GM04503 (cell line): ENCODE measurements at regions not wholly inside any gene's neighbourhood (a gene's known extent, or its start where the extent isn't known, plus 50 kb on each side); places are given as distances from the start of the nearest gene placed in this dataset.
"Not testable (repeated sequence)": the region's sequence is repeated elsewhere in the genome, so short reads cannot be mapped to it uniquely, and the experiment has no call there.

ENCODE experiments used
- DNase-seq: peaks from one replicate; pipeline ENCODE4 v3.0.0-alpha.2; 2012; ENCODE audit warnings: low read depth

GRCh38 chr2:120498576-120499394 is 152.8 kb downstream of the INHBB start:
- no peak for DNase-seq

- no peak for DNase-seq
These were observed 154.0 kb downstream of the INHBB start for GRCh38 chr2:120499784-120500495.

GRCh38 chr2:120501591-120501990 is 155.7 kb downstream of the INHBB start:
- no peak for DNase-seq

- no peak for DNase-seq
These were observed 156.4 kb downstream of the INHBB start for GRCh38 chr2:120502357-120502756.

GRCh38 chr2:120502761-120503160 is 156.8 kb downstream of the INHBB start:
- DNase-seq, result no peak

- DNase-seq, result no peak
These were observed 157.4 kb downstream of the INHBB start for GRCh38 chr2:120503206-120503792.

DNA sequence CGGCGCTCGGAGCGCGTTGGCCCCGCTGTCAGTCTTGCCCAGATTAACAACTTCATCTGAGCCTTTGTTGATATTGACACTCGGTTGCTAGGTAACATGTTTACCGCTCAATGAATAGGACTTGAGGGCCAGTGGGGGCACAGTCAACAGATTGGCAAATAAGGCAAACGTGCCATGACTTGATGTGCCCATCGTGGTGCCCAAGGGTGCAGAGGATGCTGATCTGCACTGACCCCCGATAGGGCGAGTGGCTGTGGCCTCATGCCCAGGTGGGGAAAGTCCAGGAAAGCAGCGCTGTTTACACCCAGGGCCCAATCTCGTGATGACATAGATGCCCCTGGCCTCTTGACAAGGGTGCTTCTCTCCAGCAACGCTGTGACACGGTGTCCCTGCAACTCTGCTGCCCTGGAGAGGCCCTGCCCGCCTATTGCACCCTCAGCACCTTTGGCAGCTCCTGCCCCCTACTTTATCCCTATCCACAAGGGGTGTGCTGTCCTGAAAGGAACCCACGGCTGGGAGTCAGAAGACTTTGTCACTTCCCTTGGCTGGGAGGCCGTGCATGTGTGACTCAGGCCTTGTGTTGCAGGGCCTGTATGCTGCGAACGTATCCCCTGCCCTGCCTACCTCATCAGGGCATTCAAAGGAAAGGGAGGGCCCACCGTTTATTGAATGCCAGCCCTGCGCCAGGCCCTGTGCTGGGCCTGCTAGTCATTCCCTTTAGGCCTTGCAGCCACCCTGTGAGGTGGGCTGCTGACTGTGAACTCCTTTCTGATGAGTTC is 158.0 kb downstream of the INHBB start:
- no peak for DNase-seq

DNA sequence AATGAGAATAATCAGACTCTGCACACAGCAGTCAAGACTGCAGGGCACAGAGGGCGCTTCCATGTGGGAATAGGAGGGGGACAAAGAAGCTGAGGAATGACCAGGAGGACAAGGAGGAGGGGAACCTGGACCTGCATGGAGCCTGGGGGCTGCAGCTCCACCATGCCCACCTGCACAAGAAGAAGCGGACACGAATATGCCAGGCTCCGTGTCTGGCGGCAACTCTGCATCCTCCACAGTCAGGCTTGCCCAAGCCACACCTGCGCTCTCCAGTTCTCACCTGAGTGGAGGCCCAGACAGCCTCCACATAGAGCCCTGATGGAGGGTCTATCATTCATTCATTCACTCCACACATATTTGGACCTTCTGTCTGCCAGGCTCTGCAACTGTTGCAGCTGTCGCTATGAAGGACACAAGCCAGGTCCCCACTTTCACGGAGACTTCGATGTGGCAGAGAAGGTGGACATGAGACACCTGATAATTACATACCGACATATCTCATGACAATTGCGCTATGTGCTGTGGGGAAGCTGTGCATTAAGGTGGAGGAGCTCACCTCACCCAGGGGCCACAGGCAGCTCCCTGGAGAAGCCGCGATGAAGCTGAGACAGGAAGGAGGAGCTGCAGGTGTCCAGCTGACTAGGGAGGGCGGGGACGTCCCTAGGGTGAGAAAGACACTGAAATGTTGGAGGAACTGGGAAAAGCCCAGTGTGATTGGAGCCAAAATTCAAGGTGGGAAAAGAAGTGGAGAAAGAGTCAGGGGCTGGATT is 159.2 kb downstream of the INHBB start:
- no peak for DNase-seq

DNA sequence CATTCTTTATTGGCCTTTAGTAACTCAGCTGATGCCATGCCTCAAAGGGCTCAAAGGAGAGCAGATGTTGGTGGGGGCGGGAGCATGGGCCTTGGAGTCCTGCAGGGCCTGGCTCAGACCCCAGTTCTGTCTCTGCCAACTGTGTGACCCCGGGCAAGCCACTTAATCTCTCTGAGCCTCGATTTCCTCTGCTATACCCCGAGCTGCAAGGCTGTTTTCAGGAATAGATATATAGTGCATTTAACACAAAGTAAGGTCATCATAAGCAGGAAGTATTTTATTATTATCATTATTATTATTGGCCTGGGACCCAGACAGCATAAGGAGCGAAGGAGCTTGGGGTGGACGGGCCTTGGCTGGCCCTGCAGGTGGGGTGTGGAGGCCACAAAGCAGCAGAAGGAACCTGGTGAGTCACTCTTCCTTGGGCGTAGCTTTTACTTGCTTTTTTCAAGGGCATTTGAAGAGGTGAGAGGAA is 162.7 kb downstream of the INHBB start:
- DNase-seq, result no peak

GRCh38 chr2:120509213-120509815 is 163.4 kb downstream of the INHBB start:
- no peak for DNase-seq

- DNase-seq, result no peak
These were observed 164.2 kb downstream of the INHBB start for GRCh38 chr2:120509991-120510735.

DNA sequence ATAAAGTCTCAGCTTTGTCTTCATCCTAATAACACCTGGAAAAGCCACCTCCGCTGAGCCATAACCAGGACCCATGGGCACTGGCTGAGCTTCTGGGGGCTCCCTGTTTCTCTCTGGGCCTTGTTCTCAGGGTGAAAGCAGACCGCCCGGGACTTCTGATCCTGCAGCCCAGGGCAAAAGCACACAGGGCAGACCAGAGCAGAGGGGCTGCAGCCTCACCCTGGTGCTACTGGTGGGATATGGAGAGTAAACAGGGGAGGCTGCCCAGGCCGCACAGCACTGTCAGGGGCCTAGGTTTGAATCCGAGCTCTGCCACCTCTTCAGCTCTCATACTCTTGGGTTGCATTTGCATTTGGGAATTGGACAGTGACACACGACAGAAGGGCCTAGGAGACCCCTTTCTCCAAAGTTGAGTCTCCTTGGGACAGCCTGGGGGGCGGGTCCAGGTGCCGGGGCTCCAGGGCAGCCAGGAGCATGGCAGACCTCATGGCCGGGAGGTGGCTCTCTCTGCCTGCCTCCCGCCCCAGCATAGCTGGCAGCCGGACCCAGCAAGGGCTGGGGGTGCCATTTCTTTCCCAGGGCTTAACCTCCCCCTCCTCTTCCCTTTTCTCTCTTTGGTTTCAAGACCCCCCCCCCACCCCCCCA is 164.9 kb downstream of the INHBB start:
- no peak for DNase-seq

- DNase-seq, result no peak
These were observed 165.6 kb downstream of the INHBB start for GRCh38 chr2:120511536-120511935.

DNA sequence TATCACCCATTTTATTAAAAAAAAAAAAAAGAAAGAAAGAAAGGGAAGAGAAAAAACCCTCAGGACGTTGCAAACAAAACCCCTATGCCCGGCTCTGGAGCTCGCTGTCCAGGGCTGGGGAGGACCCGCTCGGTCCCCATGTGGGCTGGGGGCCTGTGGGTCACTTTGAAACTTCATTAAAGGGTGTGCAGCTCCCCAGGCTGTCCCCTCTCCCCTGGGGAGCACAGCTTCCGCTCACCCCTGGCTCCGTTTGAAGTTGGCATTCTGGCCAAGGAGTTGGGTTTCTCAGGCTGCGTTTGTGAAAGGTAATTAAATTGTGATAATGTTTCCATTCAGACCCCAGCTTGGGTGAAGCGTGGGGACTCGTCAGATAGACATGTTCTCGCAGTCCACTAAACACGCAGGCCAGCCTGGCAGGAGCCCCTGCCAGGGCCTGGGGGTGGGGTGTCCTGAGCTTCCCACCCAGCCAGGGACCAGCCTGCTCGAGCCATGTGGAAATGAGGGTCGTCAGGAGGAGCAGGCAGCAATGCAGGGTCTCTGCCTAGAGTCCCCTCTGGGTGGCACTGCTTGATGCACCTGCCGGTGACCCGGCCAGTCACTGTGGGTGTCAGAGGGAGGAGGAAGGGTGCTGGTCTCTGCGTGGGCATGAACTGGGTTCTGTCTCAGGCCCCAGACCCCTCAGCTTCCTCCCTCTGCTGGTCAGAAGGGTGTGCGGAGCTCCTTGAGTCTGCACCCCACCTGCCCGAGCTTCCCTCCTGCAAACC is 166.2 kb downstream of the INHBB start:
- no peak for DNase-seq

DNA sequence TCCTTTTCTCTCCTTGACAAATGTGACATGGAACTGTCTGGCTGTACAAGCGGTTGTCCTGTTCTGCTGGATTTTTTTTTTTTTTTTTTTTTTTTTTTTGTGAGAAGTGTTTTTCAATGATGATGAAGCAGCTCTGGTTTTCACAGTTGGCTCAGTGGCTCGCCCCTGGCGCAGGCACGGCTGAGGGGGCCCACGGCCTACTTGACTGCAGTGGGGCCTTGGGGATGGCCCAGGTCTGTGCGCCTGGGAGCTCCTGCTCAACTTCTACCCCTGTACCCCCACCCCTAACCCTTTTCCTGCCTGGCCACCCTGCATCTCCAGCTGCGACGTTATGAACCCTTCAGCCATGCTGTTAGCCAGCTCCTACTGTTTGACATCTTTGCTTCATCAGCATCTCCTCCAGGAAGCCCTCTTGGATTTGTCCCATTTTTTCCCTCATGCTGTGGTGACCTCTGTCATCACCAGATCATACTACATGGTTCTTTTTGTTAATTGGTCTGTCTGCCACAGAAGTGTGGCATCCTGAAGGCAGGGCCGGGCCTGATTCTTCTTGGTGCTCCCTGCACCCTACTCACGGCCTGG is 167.9 kb downstream of the INHBB start:
- no peak for DNase-seq

DNA sequence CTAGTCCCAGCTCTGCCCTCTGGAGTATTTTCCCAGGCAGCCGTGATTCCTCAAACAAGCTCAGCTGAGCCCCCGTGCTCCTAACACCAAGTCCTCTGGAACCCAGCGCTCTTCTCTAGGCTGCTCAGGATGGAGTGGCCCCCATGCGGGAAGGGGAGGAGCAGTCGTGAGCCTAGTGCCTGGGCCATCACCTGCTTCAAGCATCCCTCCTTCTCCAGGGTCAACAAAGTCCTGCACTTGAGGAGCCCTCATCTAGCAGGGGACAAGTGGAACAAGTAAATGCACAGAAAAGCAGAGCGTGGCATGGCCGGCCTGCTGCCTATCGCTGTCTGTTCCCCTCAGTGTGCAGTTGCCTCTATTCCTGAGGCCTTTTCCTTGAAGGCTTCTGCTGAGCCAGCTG is 168.6 kb downstream of the INHBB start:
- no peak for DNase-seq

DNA sequence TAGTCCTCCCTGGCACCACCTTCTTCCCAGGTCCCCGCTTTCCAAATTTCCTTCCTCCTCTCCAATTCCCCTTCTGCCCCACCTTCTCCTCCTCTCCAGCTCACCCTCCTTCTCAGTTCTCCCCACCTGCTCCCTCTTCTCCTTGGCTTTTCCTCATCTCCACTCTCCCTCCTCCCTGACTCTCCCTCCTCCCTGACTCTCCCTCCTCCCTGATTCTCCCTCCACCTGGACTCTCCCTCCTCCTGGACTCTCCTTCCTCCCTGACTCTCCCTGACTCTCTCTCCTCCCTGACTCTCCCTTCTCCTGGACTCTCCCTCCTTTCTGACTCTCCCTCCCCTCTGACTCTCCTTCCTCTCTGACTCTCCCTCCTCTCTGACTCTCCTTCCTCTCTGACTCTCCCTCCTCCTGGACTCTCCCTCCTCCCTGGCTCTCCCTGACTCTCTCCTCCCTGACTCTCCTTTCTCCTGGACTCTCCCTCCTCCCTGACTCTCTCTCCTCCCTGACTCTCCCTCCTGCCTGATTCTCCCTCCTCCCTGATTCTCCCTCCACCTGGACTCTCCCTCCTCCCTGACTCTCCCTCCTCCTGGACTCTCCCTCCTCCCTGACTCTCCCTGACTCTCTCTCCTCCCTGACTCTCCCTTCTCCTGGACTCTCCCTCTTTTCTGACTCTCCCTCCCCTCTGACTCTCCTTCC is 169.3 kb downstream of the INHBB start:
- DNase-seq, result not testable (repeated sequence)
